Suprapubic skin (tissue), 4 donors: ENCODE measurements at regions not wholly inside any gene's neighbourhood (a gene's known extent, or its start where the extent isn't known, plus 50 kb on each side); places are given as distances from the start of the nearest gene placed in this dataset.

ENCODE experiments used
- DNase-seq, 2 donors: peaks; one replicate each; pipeline ENCODE4 v3.0.0-alpha.2; 2019; ENCODE audit warnings: low spot score in 2 of 2
- H3K27ac ChIP-seq: fragments of 200-600 bp; sonication (generic); one replicate; pipeline ENCODE4 v1.5.1; 2019
- H3K27me3 ChIP-seq: fragments of 200-600 bp; sonication (generic); one replicate; pipeline ENCODE4 v1.5.1; 2019
- H3K36me3 ChIP-seq: fragments of 200-600 bp; sonication (generic); one replicate; pipeline ENCODE4 v1.5.1; 2019
- H3K4me1 ChIP-seq: fragments of 200-600 bp; sonication (generic); one replicate; pipeline ENCODE4 v1.5.1; 2019
- H3K4me3 ChIP-seq: fragments of 200-600 bp; sonication (generic); one replicate; pipeline ENCODE4 v1.5.1; 2019; ENCODE audit warnings: mild to moderate bottlenecking
- H3K9me3 ChIP-seq: fragments of 200-600 bp; sonication (generic); one replicate; pipeline ENCODE4 v1.5.1; 2019
- EP300 ChIP-seq: sonication (generic); formaldehyde crosslinking; IDR thresholded peaks from one replicate; pipeline ENCODE4 v1.6.1; 2017; ENCODE audit warnings: antibody characterized with exemption
- POLR2A ChIP-seq, 2 donors: fragments of 450-650 bp; IDR thresholded peaks; one replicate each; pipeline ENCODE4 v1.6.1; 2017; ENCODE audit warnings: antibody characterized with exemption in 2 of 2, mild to moderate bottlenecking in 2 of 2, moderate library complexity in 2 of 2
- POLR2AphosphoS5 ChIP-seq, 3 donors: sonication (generic); formaldehyde crosslinking; IDR thresholded peaks; one replicate each; pipeline ENCODE4 v1.6.1; 2017; ENCODE audit warnings: antibody characterized with exemption in 3 of 3
- WGBS: methylation state at CpG from one replicate; pipeline ENCODE4 v1.1.5; 2018; 5-methylcytosine and 5-hydroxymethylcytosine counted together
- TF ChIP-seq, protein P1 (sequence below), 2 donors: fragments of 200-600 bp in 1 of 2; fragments of 450-650 bp in 1 of 2; sonication (generic) in 1 of 2; IDR thresholded peaks; one replicate each; pipeline ENCODE4 v1.5.1; 2016 to 2019; ENCODE audit warnings: antibody characterized with exemption in 2 of 2, mild to moderate bottlenecking in 1 of 2, moderate library complexity in 1 of 2

GRCh38 chr2:88925770-88926462, 234.4 kb downstream of the RPIA start:
- 88% methylated on average over 19 of the region's 19 CpGs for WGBS
- DNase-seq = no peak
- Histone ChIP-seq H3K4me3 (no peak overlapping the region), H3K27ac (no peak overlapping the region), H3K36me3 (no peaks in the 10 kb centered on the region), H3K4me1 (no peaks in the 10 kb centered on the region), H3K27me3 (no peaks in the 10 kb centered on the region), H3K9me3 (no peaks in the 10 kb centered on the region)
- TF ChIP-seq, protein P1, sequence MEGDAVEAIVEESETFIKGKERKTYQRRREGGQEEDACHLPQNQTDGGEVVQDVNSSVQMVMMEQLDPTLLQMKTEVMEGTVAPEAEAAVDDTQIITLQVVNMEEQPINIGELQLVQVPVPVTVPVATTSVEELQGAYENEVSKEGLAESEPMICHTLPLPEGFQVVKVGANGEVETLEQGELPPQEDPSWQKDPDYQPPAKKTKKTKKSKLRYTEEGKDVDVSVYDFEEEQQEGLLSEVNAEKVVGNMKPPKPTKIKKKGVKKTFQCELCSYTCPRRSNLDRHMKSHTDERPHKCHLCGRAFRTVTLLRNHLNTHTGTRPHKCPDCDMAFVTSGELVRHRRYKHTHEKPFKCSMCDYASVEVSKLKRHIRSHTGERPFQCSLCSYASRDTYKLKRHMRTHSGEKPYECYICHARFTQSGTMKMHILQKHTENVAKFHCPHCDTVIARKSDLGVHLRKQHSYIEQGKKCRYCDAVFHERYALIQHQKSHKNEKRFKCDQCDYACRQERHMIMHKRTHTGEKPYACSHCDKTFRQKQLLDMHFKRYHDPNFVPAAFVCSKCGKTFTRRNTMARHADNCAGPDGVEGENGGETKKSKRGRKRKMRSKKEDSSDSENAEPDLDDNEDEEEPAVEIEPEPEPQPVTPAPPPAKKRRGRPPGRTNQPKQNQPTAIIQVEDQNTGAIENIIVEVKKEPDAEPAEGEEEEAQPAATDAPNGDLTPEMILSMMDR (IDR thresholded peaks at IDR 0.05) = no peak
- TF ChIP-seq POLR2A (IDR thresholded peaks at IDR 0.05) = no peak
- TF ChIP-seq POLR2AphosphoS5 (IDR thresholded peaks at IDR 0.05) = no peak
- TF ChIP-seq EP300 = no peak

DNA sequence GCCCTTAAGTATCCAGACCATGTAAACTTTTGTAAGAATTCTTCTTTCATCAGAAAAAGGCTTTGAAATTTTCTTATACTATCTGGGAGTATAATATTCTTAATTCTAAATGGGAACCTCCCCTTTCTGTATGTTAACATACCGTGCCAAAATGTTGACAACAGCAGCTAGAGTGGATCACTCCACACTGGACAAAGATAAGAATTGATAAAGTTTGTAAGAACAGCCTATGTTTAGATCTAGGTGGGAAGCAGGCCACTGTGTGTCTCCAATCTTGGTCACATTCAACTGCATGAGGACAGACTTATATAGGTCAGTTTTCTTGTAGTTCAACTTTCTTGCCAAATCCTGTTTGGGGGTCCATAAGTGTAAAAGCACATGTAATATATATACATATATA, 235.7 kb downstream of the RPIA start:
- no peaks in the 10 kb centered on the region for H3K36me3 ChIP-seq
- H3K27ac ChIP-seq = no peak overlapping the region
- DNase-seq = no peak
- no peak for TF ChIP-seq EP300
- no peak for TF ChIP-seq POLR2AphosphoS5 (IDR thresholded peaks at IDR 0.05)
- TF ChIP-seq, protein P1 (IDR thresholded peaks at IDR 0.05) = no peak
- TF ChIP-seq POLR2A (IDR thresholded peaks at IDR 0.05) = no peak
- no peaks in the 10 kb centered on the region for H3K9me3 ChIP-seq
- H3K4me3 ChIP-seq = no peak overlapping the region
- H3K4me1 ChIP-seq = no peaks in the 10 kb centered on the region
- 85% methylated on average over 1 of the region's 1 CpG for WGBS
- no peaks in the 10 kb centered on the region for H3K27me3 ChIP-seq

GRCh38 chr2:88930659-88931058, 239.2 kb downstream of the RPIA start:
- Histone ChIP-seq H3K9me3 (no peaks in the 10 kb centered on the region), H3K4me3 (no peak overlapping the region), H3K36me3 (no peaks in the 10 kb centered on the region), H3K27ac (no peak overlapping the region), H3K4me1 (peaks cover 3% of the 10 kb centered on the region), H3K27me3 (no peaks in the 10 kb centered on the region)
- no peak for TF ChIP-seq POLR2A (IDR thresholded peaks at IDR 0.05)
- no peak for TF ChIP-seq POLR2AphosphoS5 (IDR thresholded peaks at IDR 0.05)
- TF ChIP-seq EP300 = no peak
- TF ChIP-seq, protein P1 (IDR thresholded peaks at IDR 0.05) = no peak
- DNase-seq = no peak

DNA sequence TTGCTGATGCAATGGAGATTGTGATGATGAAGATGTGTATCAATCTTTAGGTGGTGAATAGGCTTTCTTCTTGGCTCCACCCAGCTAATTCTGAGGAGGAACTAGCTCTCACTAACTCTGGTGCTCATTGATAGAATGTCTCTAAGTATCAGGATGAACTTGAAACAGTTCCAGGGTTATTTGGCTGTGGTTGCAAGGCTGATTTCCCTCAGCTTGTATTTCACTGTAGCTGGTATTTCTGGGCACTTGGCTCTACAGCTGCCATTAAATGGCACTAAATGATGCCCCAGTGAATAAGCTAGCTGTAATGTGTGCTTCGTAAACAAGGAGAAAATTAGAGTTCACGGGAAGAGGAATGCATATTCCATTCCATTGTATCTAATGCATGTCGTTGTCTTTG, 241.2 kb downstream of the RPIA start:
- H3K9me3 ChIP-seq = no peaks in the 10 kb centered on the region
- H3K4me1 ChIP-seq = peaks cover 3% of the 10 kb centered on the region
- DNase-seq = no peak
- TF ChIP-seq EP300 (no peak), POLR2A (IDR thresholded peaks at IDR 0.05) (no peak), POLR2AphosphoS5 (IDR thresholded peaks at IDR 0.05) (no peak)
- TF ChIP-seq, protein P1 (IDR thresholded peaks at IDR 0.05) = no peak
- H3K27ac ChIP-seq = no peak overlapping the region
- 52% methylated on average over 3 of the region's 3 CpGs for WGBS
- no peak overlapping the region for H3K4me3 ChIP-seq
- no peaks in the 10 kb centered on the region for H3K27me3 ChIP-seq
- no peaks in the 10 kb centered on the region for H3K36me3 ChIP-seq

- TF ChIP-seq EP300 (no peak), POLR2AphosphoS5 (IDR thresholded peaks at IDR 0.05) (no peak), POLR2A (IDR thresholded peaks at IDR 0.05) (no peak)
- TF ChIP-seq, protein P1 (IDR thresholded peaks at IDR 0.05) = no peak
These were observed 241.6 kb downstream of the RPIA start for GRCh38 chr2:88933091-88933490.

More at GRCh38 chr2:88933091-88933490, 241.6 kb downstream of the RPIA start:
- DNase-seq = no peak
- H3K27me3 ChIP-seq = no peaks in the 10 kb centered on the region
- no peaks in the 10 kb centered on the region for H3K36me3 ChIP-seq
- peak overlapping the region; percentile 4 for H3K27ac ChIP-seq
- H3K9me3 ChIP-seq = no peaks in the 10 kb centered on the region
- WGBS = 57% methylated on average over 4 of the region's 4 CpGs
- no peak overlapping the region for H3K4me3 ChIP-seq
- peaks cover 3% of the 10 kb centered on the region for H3K4me1 ChIP-seq
